ENCODE measurements at regions not wholly inside any gene's neighbourhood (a gene's known extent, or its start where the extent isn't known, plus 50 kb on each side); places are given as distances from the start of the nearest gene placed in this dataset.

- Histone ChIP-seq H3K36me3 (ENCODE audit: control insufficient read depth, insufficient read depth, low read length) (no peaks in the 10 kb centered on the region), H3K4me3 (ENCODE audit: low read depth, low read length) (no peak overlapping the region), H3K27me3 (ENCODE audit: control insufficient read depth, insufficient read depth, low read length) (no peaks in the 10 kb centered on the region)
- DNase-seq (ENCODE audit: low read depth) (no peak), FAIRE-seq (no peak)
- no peak for TF ChIP-seq CTCF (IDR thresholded peaks at IDR 0.05; ENCODE audit: insufficient read depth, low read length, severe bottlenecking)
Observed at GRCh38 chr12:25424211-25424731, 128.8 kb downstream of the LMNTD1 start.

- no peak for FAIRE-seq
- Histone ChIP-seq H3K36me3 (ENCODE audit: control insufficient read depth, insufficient read depth, low read length) (no peaks in the 10 kb centered on the region), H3K4me3 (ENCODE audit: low read depth, low read length) (no peak overlapping the region), H3K27me3 (ENCODE audit: control insufficient read depth, insufficient read depth, low read length) (no peaks in the 10 kb centered on the region)
- no peak for TF ChIP-seq CTCF (IDR thresholded peaks at IDR 0.05; ENCODE audit: insufficient read depth, low read length, severe bottlenecking)
- no peak for DNase-seq (ENCODE audit: low read depth)
Observed at GRCh38 chr12:25423355-25424050, 129.6 kb downstream of the LMNTD1 start.

- no peaks in the 10 kb centered on the region for H3K36me3 ChIP-seq (ENCODE audit: control insufficient read depth, insufficient read depth, low read length)
- FAIRE-seq (no peak), DNase-seq (ENCODE audit: low read depth) (no peak)
- H3K4me3 ChIP-seq (ENCODE audit: low read depth, low read length), result no peak overlapping the region
- TF ChIP-seq CTCF (IDR thresholded peaks at IDR 0.05; ENCODE audit: insufficient read depth, low read length, severe bottlenecking), result no peak
- H3K27me3 ChIP-seq (ENCODE audit: control insufficient read depth, insufficient read depth, low read length), result no peaks in the 10 kb centered on the region
Observed at GRCh38 chr12:25422241-25422640, 130.8 kb downstream of the LMNTD1 start.

DNA sequence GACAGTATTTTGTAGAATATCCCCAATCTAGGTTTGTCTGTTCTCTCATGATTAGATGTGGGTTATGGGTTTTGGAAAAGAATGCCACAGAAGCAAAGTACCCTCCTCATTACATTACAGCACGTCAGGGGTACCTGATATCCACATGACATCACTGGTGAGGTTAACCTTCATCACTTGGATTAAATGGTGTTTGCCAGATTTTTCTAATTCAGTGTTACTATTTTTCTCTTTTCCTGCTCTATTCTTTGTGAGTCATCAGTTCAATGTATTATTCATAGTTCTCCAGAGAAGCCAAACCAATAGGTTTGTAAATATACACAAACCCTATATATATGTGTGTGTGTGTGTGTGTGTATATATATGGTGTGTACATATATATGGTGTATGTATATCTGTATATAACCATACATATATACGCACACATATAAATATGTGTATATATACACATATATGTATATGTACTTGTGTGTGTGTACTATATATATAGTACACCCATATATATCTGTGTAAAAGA is 131.4 kb downstream of the LMNTD1 start:
- no peak overlapping the region for H3K4me3 ChIP-seq (ENCODE audit: low read depth, low read length)
- no peaks in the 10 kb centered on the region for H3K27me3 ChIP-seq (ENCODE audit: control insufficient read depth, insufficient read depth, low read length)
- FAIRE-seq (no peak), DNase-seq (ENCODE audit: low read depth) (peak; percentile 50)
- H3K36me3 ChIP-seq (ENCODE audit: control insufficient read depth, insufficient read depth, low read length), result no peaks in the 10 kb centered on the region
- no peak for TF ChIP-seq CTCF (IDR thresholded peaks at IDR 0.05; ENCODE audit: insufficient read depth, low read length, severe bottlenecking)

DNA sequence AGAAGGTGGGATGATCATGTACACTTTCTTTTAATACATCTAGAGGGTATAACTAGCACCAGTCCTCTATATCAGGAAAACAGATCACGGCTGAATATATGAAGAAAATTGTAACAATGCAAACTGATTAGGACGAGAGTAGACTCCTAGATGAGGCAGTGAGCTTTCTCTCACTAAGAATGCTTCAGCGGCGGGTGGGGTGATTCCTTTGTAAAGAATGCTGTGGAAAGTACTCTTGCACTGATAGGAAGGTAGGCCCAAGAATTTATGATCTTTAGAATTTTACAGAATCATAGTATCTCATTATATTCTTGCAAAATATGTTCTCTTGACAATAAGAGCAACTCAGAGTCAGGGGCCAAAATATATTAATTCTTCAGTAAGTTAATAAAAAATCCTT is 133.0 kb downstream of the LMNTD1 start:
- TF ChIP-seq CTCF (IDR thresholded peaks at IDR 0.05; ENCODE audit: insufficient read depth, low read length, severe bottlenecking), result no peak
- FAIRE-seq, result no peak

More for the DNA sequence above, 133.0 kb downstream of the LMNTD1 start:
- no peaks in the 10 kb centered on the region for H3K27me3 ChIP-seq (ENCODE audit: control insufficient read depth, insufficient read depth, low read length)
- DNase-seq (ENCODE audit: low read depth), result no peak
- no peaks in the 10 kb centered on the region for H3K36me3 ChIP-seq (ENCODE audit: control insufficient read depth, insufficient read depth, low read length)
- H3K4me3 ChIP-seq (ENCODE audit: low read depth, low read length), result no peak overlapping the region

Data from bronchial epithelial cell (primary cell).